ENCODE measurements at regions not wholly inside any gene's neighbourhood (a gene's known extent, or its start where the extent isn't known, plus 50 kb on each side); places are given as distances from the start of the nearest gene placed in this dataset.

DNA sequence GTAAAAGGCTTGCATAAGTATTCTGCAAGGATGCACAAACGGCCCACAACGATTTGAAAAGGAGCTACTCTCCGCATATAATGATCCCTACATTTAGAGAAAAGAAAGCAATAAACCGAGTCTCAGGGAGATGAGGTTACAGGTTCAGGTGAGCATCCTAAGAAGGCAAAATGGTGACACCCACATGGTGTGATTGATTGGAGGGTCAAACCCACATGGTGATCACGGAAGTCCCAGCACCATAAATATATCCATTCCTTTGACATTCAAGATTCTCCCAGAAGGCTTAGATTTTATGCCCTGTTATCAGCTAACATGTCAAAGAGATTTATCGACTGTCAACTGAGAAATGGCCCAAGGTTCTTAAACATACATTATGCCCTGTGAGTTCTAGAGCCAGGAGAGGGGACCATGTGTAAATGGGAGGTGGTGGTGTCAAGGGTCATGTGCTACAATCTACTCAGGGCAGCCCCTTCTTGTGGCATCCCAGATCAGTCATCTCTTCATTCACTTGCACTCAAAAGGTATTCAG lies 282.2 kb downstream of the EMP1 start:
- TF ChIP-seq POLR2A (IDR thresholded peaks at IDR 0.05) (no peak), POLR2AphosphoS5 (IDR thresholded peaks at IDR 0.05) (no peak)
- TF ChIP-seq, protein P1, sequence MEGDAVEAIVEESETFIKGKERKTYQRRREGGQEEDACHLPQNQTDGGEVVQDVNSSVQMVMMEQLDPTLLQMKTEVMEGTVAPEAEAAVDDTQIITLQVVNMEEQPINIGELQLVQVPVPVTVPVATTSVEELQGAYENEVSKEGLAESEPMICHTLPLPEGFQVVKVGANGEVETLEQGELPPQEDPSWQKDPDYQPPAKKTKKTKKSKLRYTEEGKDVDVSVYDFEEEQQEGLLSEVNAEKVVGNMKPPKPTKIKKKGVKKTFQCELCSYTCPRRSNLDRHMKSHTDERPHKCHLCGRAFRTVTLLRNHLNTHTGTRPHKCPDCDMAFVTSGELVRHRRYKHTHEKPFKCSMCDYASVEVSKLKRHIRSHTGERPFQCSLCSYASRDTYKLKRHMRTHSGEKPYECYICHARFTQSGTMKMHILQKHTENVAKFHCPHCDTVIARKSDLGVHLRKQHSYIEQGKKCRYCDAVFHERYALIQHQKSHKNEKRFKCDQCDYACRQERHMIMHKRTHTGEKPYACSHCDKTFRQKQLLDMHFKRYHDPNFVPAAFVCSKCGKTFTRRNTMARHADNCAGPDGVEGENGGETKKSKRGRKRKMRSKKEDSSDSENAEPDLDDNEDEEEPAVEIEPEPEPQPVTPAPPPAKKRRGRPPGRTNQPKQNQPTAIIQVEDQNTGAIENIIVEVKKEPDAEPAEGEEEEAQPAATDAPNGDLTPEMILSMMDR (IDR thresholded peaks at IDR 0.05): no peak
